GM12878 (cell line): ENCODE measurements at regions not wholly inside any gene's neighbourhood (a gene's known extent, or its start where the extent isn't known, plus 50 kb on each side); places are given as distances from the start of the nearest gene placed in this dataset.

ENCODE experiments used
- ATAC-seq: fragments of 200-7000 bp; cut with Tn5 transposase; 3 replicates; pipeline ENCODE4 v1.9.1; 2020; ENCODE audit warnings: mild to moderate bottlenecking, moderate library complexity
- BruUV-seq: library from RNA; stranded (reverse); fragments of 400-500 nt; replicated peaks from 2 replicates; lab custom pipeline; 2021; lab: Mats Ljungman, UMichigan
- CTCF ChIA-PET: fragments of 300-600 bp; sonication (Branson Sonifier 250); formaldehyde crosslinking; extraction: SDS; loops from one replicate; lab custom pipeline; 2021; ENCODE audit warnings: inconsistent platforms; lab: Yijun Ruan, JAX
- POLR2A ChIA-PET: fragments of 350-600 bp; formaldehyde crosslinking; extraction: SDS; loops from one replicate; lab custom pipeline; 2021; ENCODE audit warnings: inconsistent platforms; lab: Charles Lee
- RAD21 ChIA-PET: fragments of 300-600 bp; sonication (Branson Sonifier 250); formaldehyde crosslinking; loops from one replicate; lab custom pipeline; 2023; ENCODE audit warnings: antibody characterized with exemption; ENCODE audit not compliant: unreplicated experiment; lab: Charles Lee
- SMC1A ChIA-PET: fragments of 300-600 bp; sonication (Branson Sonifier 250); formaldehyde crosslinking; loops from one replicate; lab custom pipeline; 2023; ENCODE audit not compliant: unreplicated experiment, uncharacterized antibody; lab: Charles Lee
- DNase-seq: peaks from one replicate; pipeline ENCODE4 v3.0.0-alpha.2; 2011; ENCODE audit warnings: low read depth, low spot score
- FAIRE-seq: peaks from 3 replicates; lab custom pipeline; 2011; peaks lifted over from hg19 to GRCh38; lab: Jason Lieb, UNC
- H2AFZ ChIP-seq: 2 replicates; pipeline ENCODE4 v1.6.0; 2011; ENCODE audit warnings: low read depth, low read length, control low read depth; ENCODE audit not compliant: control insufficient read depth
- H3K27ac ChIP-seq: 2 replicates; pipeline ENCODE4 v1.5.1; 2011; ENCODE audit warnings: control low read depth; ENCODE audit not compliant: control insufficient read depth, insufficient read depth
- H3K27me3 ChIP-seq, 2 experiments: replicated peaks in 1 of 2; 2 replicates each; pipeline versions ENCODE4 v1.6.0 to v1.6.1; 2011; ENCODE audit warnings: low read length in 1 of 2; ENCODE audit not compliant: control insufficient read depth in 2 of 2, insufficient read depth in 2 of 2
- H3K36me3 ChIP-seq, 2 experiments: 2 replicates each; pipeline ENCODE4 v1.5.1; 2011; ENCODE audit warnings: low read length in 1 of 2; ENCODE audit not compliant: control insufficient read depth in 2 of 2, insufficient read depth in 2 of 2
- H3K4me1 ChIP-seq: 2 replicates; pipeline ENCODE4 v1.6.1; 2011; ENCODE audit warnings: mild to moderate bottlenecking, low read length, moderate library complexity, mixed read lengths; ENCODE audit not compliant: control insufficient read depth, insufficient read depth
- H3K4me2 ChIP-seq: 2 replicates; pipeline ENCODE4 v1.6.0; 2011; ENCODE audit warnings: control low read depth; ENCODE audit not compliant: control insufficient read depth, insufficient read depth
- H3K4me3 ChIP-seq: fragments of 200-600 bp; sonication (generic); 2 replicates; pipeline ENCODE4 v1.5.1; 2016
- H3K79me2 ChIP-seq: 2 replicates; pipeline ENCODE4 v1.6.0; 2011; ENCODE audit warnings: low read length; ENCODE audit not compliant: control insufficient read depth, insufficient read depth
- H3K9ac ChIP-seq: 2 replicates; pipeline ENCODE4 v1.8.0; 2011; ENCODE audit warnings: low read length, control low read depth, mixed read lengths; ENCODE audit not compliant: control insufficient read depth, insufficient read depth
- H3K9me3 ChIP-seq: replicated peaks from 3 replicates; pipeline ENCODE4 v1.5.1; 2011; ENCODE audit warnings: mild to moderate bottlenecking, low read length; ENCODE audit not compliant: control insufficient read depth, insufficient read depth
- H4K20me1 ChIP-seq: 2 replicates; pipeline ENCODE4 v1.6.0; 2011; ENCODE audit not compliant: control insufficient read depth, insufficient read depth
- CHD1 ChIP-seq: IDR thresholded peaks from 2 replicates; pipeline ENCODE4 v1.6.1; 2012; ENCODE audit warnings: low read depth, low read length, improper control_type of control experiment
- MEF2B ChIP-seq: fragments of 450-650 bp; IDR thresholded peaks from 2 replicates; pipeline ENCODE4 v1.6.1; 2018; ENCODE audit warnings: mild to moderate bottlenecking, moderate library complexity; ENCODE audit not compliant: partially characterized antibody, poor library complexity, severe bottlenecking
- SRF ChIP-seq, 2 experiments: IDR thresholded peaks; 2 replicates each; pipeline ENCODE4 v1.6.1; 2011; ENCODE audit warnings: low read depth in 2 of 2, low read length in 2 of 2, mild to moderate bottlenecking in 1 of 2, moderate library complexity in 1 of 2
- WGBS: methylation state at CpG from one replicate; pipeline ENCODE4 v1.1.6; 2016; ENCODE audit warnings: low lambda C conversion rate; ENCODE audit not compliant: insufficient replicate concordance, insufficient coverage; ENCODE audit errors: missing lambda C conversion rate; 5-methylcytosine and 5-hydroxymethylcytosine counted together
- in situ Hi-C: fragments of 300-500 bp; cut with MboI; formaldehyde crosslinking; loops from 9 replicates; pipeline ENCODE4 v1.14.3; 2018; ENCODE audit warnings: mixed read lengths
- intact Hi-C: fragments of 100-400 bp; cut with micrococcal nuclease; formaldehyde crosslinking; loops from one replicate; pipeline ENCODE4 v1.14.2; 2022; ENCODE audit not compliant: unreplicated experiment
- TF ChIP-seq, protein P1 (sequence below): fragments of 450-650 bp; formaldehyde crosslinking; IDR thresholded peaks from 2 replicates; pipeline ENCODE4 v1.4.0; 2022; ENCODE audit warnings: mild to moderate bottlenecking, moderate library complexity

GRCh38 chr7:68492359-68492690, 1106.0 kb upstream of the AUTS2 start:
- ATAC-seq = no peak
- H3K27ac ChIP-seq = no peak overlapping the region
- H2AFZ ChIP-seq = no peak overlapping the region
- BruUV-seq = no TSS peak
- H3K4me3 ChIP-seq = no peak overlapping the region
- in situ Hi-C loops (no loop called here), intact Hi-C loops (no loop called here)
- ChIA-PET SMC1A (no interaction called here), CTCF (no interaction called here), RAD21 (no interaction called here), POLR2A (no interaction called here)
- no peak for DNase-seq
- H3K36me3 ChIP-seq = no peaks in the 10 kb centered on the region
- H3K4me2 ChIP-seq = no peak overlapping the region
- no peaks in the 10 kb centered on the region for H3K27me3 ChIP-seq
- no peaks in the 10 kb centered on the region for H4K20me1 ChIP-seq
- no peaks in the 10 kb centered on the region for H3K9me3 ChIP-seq
- TF ChIP-seq SRF (IDR thresholded peaks at IDR 0.05; ENCODE audit: low read depth in 2 of 2, low read length in 2 of 2) (no peak), CHD1 (no peak)
- TF ChIP-seq, protein P1, sequence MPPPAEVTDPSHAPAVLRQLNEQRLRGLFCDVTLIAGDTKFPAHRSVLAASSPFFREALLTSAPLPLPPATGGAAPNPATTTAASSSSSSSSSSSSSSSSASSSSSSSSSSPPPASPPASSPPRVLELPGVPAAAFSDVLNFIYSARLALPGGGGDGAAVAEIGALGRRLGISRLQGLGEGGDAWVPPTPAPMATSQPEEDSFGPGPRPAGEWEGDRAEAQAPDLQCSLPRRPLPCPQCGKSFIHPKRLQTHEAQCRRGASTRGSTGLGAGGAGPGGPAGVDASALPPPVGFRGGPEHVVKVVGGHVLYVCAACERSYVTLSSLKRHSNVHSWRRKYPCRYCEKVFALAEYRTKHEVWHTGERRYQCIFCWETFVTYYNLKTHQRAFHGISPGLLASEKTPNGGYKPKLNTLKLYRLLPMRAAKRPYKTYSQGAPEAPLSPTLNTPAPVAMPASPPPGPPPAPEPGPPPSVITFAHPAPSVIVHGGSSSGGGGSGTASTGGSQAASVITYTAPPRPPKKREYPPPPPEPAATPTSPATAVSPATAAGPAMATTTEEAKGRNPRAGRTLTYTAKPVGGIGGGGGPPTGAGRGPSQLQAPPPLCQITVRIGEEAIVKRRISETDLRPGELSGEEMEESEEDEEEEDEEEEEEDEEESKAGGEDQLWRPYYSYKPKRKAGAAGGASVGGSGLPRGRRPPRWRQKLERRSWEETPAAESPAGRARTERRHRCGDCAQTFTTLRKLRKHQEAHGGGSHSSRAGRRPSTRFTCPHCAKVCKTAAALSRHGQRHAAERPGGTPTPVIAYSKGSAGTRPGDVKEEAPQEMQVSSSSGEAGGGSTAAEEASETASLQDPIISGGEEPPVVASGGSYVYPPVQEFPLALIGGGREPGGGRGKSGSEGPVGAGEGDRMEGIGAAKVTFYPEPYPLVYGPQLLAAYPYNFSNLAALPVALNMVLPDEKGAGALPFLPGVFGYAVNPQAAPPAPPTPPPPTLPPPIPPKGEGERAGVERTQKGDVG (CRISPR knock-in tag) = no peak
- H3K79me2 ChIP-seq = no peaks in the 10 kb centered on the region
- no peak for FAIRE-seq
- WGBS = 0% methylated on average over 1 of the region's 1 CpG
- no peaks in the 10 kb centered on the region for H3K4me1 ChIP-seq
- no peak overlapping the region for H3K9ac ChIP-seq

GRCh38 chr7:68503400-68503799, 1094.9 kb upstream of the AUTS2 start:
- Histone ChIP-seq H3K27ac (no peak overlapping the region), H2AFZ (no peak overlapping the region), H3K9ac (no peak overlapping the region), H3K4me3 (no peak overlapping the region), H3K36me3 (no peaks in the 10 kb centered on the region), H3K4me2 (no peak overlapping the region), H3K27me3 (no peaks in the 10 kb centered on the region), H4K20me1 (no peaks in the 10 kb centered on the region), H3K4me1 (no peaks in the 10 kb centered on the region), H3K79me2 (no peaks in the 10 kb centered on the region), H3K9me3 (no peaks in the 10 kb centered on the region)
- SMC1A ChIA-PET = no interaction called here
- 0% methylated on average over 3 of the region's 3 CpGs for WGBS
- no peak for TF ChIP-seq MEF2B
- BruUV-seq = no TSS peak
- RAD21 ChIA-PET = no interaction called here
- intact Hi-C loops (no loop called here), in situ Hi-C loops (no loop called here)
- CTCF ChIA-PET = no interaction called here
- POLR2A ChIA-PET = no interaction called here
- FAIRE-seq (no peak), DNase-seq (no peak), ATAC-seq (no peak)
